DOHH2 (cell line): ENCODE measurements at regions not wholly inside any gene's neighbourhood (a gene's known extent, or its start where the extent isn't known, plus 50 kb on each side); places are given as distances from the start of the nearest gene placed in this dataset.

ENCODE experiments used
- EZH2phosphoT487 ChIP-seq: fragments of 200-600 bp; sonication (generic); IDR thresholded peaks from 2 replicates; pipeline ENCODE4 v1.6.1; 2017; ENCODE audit warnings: borderline replicate concordance, mild to moderate bottlenecking, antibody characterized with exemption, low read length, moderate library complexity, mixed read lengths
- TF ChIP-seq, protein P1 (sequence below): fragments of 200-600 bp; sonication (generic); IDR thresholded peaks from one replicate; pipeline ENCODE4 v1.5.1; 2014; ENCODE audit warnings: antibody characterized with exemption, mild to moderate bottlenecking, low read depth, low read length; ENCODE audit not compliant: poor library complexity, severe bottlenecking

- TF ChIP-seq, protein P1, sequence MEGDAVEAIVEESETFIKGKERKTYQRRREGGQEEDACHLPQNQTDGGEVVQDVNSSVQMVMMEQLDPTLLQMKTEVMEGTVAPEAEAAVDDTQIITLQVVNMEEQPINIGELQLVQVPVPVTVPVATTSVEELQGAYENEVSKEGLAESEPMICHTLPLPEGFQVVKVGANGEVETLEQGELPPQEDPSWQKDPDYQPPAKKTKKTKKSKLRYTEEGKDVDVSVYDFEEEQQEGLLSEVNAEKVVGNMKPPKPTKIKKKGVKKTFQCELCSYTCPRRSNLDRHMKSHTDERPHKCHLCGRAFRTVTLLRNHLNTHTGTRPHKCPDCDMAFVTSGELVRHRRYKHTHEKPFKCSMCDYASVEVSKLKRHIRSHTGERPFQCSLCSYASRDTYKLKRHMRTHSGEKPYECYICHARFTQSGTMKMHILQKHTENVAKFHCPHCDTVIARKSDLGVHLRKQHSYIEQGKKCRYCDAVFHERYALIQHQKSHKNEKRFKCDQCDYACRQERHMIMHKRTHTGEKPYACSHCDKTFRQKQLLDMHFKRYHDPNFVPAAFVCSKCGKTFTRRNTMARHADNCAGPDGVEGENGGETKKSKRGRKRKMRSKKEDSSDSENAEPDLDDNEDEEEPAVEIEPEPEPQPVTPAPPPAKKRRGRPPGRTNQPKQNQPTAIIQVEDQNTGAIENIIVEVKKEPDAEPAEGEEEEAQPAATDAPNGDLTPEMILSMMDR: no peak
- no peak for TF ChIP-seq EZH2phosphoT487
Measured at GRCh38 chr5:82596451-82596850, 318.3 kb upstream of the RPS23 start.
